ENCODE measurements at regions not wholly inside any gene's neighbourhood (a gene's known extent, or its start where the extent isn't known, plus 50 kb on each side); places are given as distances from the start of the nearest gene placed in this dataset.

GRCh38 chr5:60092671-60093422, 199.3 kb upstream of the PDE4D start:
- no peak overlapping the region for H2AFZ ChIP-seq (replicated peaks; ENCODE audit: low read length, poor library complexity)
- no peak overlapping the region for H3K4me2 ChIP-seq (ENCODE audit: low read depth, low read length)
- H2BK15ac ChIP-seq (ENCODE audit: low read depth, low read length) = no peak overlapping the region
- no peak overlapping the region for H2BK120ac ChIP-seq (ENCODE audit: low read depth, low read length)
- no peak overlapping the region for H4K5ac ChIP-seq (ENCODE audit: low read depth, low read length)
- no peak overlapping the region for H3K9ac ChIP-seq (ENCODE audit: low read depth, low read length)
- dilution Hi-C loops (cut with HindIII; ENCODE audit: low sequenced_read_pairs, unreplicated experiment) (no loop called here), intact Hi-C loops (cut with micrococcal nuclease) (no loop called here), in situ Hi-C loops (cut with MboI; ENCODE audit: low sequenced_read_pairs) (no loop called here)
- H3K79me1 ChIP-seq (ENCODE audit: low read depth in 1 of 2, low read length in 2 of 2) = no peaks in the 10 kb centered on the region
- BruUV-seq (replicated peaks) = no TSS peak
- no peak overlapping the region for H3K23ac ChIP-seq (ENCODE audit: low read depth, low read length)
- H3K9me1 ChIP-seq (ENCODE audit: insufficient read depth, low read length) = no peaks in the 10 kb centered on the region
- H4K91ac ChIP-seq (ENCODE audit: insufficient read depth, low read depth, low read length) = no peak overlapping the region
- H3K14ac ChIP-seq (replicated peaks; ENCODE audit: low read depth, low read length) = no peak overlapping the region
- peak; percentile 0 for DNase-seq
- H3K4me1 ChIP-seq (ENCODE audit: control insufficient read depth, insufficient read depth, low read length) = no peaks in the 10 kb centered on the region
- H3K9me3 ChIP-seq (ENCODE audit: control insufficient read depth, insufficient read depth, low read length) = no peaks in the 10 kb centered on the region
- no peak for ATAC-seq (ENCODE audit: low read depth)
- no peaks in the 10 kb centered on the region for H4K20me1 ChIP-seq (ENCODE audit: insufficient read depth, low read length)
- no peak overlapping the region for H3K4ac ChIP-seq (ENCODE audit: low read depth, low read length)
- CTCF ChIA-PET = no interaction called here
- no peaks in the 10 kb centered on the region for H3K27me3 ChIP-seq (ENCODE audit: control insufficient read depth, insufficient read depth, low read length)
- no peaks in the 10 kb centered on the region for H3K36me3 ChIP-seq (ENCODE audit: control insufficient read depth, insufficient read depth, low read length)
- no peak overlapping the region for H4K8ac ChIP-seq (ENCODE audit: low read depth in 2 of 2, low read length in 2 of 2)
- no peak overlapping the region for H2BK20ac ChIP-seq (ENCODE audit: low read depth, low read length)
- no peak overlapping the region for H2BK5ac ChIP-seq (ENCODE audit: low read depth, low read length, poor library complexity, severe bottlenecking)
- TF ChIP-seq RFX5 (IDR thresholded peaks at IDR 0.05; ENCODE audit: low read depth, low read length) = no peak
- no peak for TF ChIP-seq CTCF (conservative IDR thresholded peaks at IDR 0.05; ENCODE audit: low read depth, low read length)
- no peak for TF ChIP-seq MAFK (IDR thresholded peaks at IDR 0.05; ENCODE audit: low read depth, low read length)
- TF ChIP-seq USF2 (IDR thresholded peaks at IDR 0.05; ENCODE audit: low read depth, low read length) = no peak
- no peak for TF ChIP-seq RCOR1 (IDR thresholded peaks at IDR 0.05; ENCODE audit: insufficient replicate concordance, low read length)
- TF ChIP-seq POLR2A (IDR thresholded peaks at IDR 0.05; ENCODE audit: low read depth, low read length) = no peak
- no peak for TF ChIP-seq BHLHE40 (IDR thresholded peaks at IDR 0.05; ENCODE audit: low read depth, low read length)
- TF ChIP-seq NFE2L2 (IDR thresholded peaks at IDR 0.05; ENCODE audit: low read depth, low read length) = no peak
- no peak for TF ChIP-seq CHD1 (IDR thresholded peaks at IDR 0.05; ENCODE audit: low read depth, low read length)
- POLR2A ChIA-PET (ENCODE audit: unreplicated experiment) = no interaction called here
- H3K4me3 ChIP-seq (ENCODE audit: insufficient read depth, low read depth, low read length) = no peak overlapping the region
- H3K18ac ChIP-seq (ENCODE audit: low read depth, low read length) = no peak overlapping the region
- H2AK9ac ChIP-seq (replicated peaks; ENCODE audit: low read depth, low read length, poor library complexity) = no peak overlapping the region
- 60% methylated on average over 1 of the region's 6 CpGs; no CpG with 5 or more reads in 1 of the 2 experiments for WGBS, 2 experiments (ENCODE audit: extremely low coverage in 2 of 2, insufficient read length in 1 of 2)
- no peak overlapping the region for H2AK5ac ChIP-seq (ENCODE audit: low read depth, low read length)
- no peak overlapping the region for H3K56ac ChIP-seq (ENCODE audit: extremely low read depth, insufficient read depth, low read length)
- no peak overlapping the region for H3K27ac ChIP-seq (ENCODE audit: insufficient read depth, low read length)
